Rectal smooth muscle tissue (tissue), 1 donor: ENCODE measurements at regions not wholly inside any gene's neighbourhood (a gene's known extent, or its start where the extent isn't known, plus 50 kb on each side); places are given as distances from the start of the nearest gene placed in this dataset.

Source experiments
- H3K27ac ChIP-seq: one replicate; pipeline ENCODE4 v1.7.0; 2013; ENCODE audit warnings: low read depth, low read length, inconsistent platforms
- H3K27me3 ChIP-seq: one replicate; pipeline ENCODE4 v1.7.0; 2013; ENCODE audit warnings: low read length; ENCODE audit not compliant: control insufficient read depth, insufficient read depth
- H3K36me3 ChIP-seq: one replicate; pipeline ENCODE4 v1.7.0; 2013; ENCODE audit warnings: low read length; ENCODE audit not compliant: control insufficient read depth, insufficient read depth
- H3K4me1 ChIP-seq: one replicate; pipeline ENCODE4 v1.7.0; 2013; ENCODE audit warnings: low read length; ENCODE audit not compliant: control insufficient read depth, insufficient read depth
- H3K4me3 ChIP-seq: one replicate; pipeline ENCODE4 v1.7.0; 2013; ENCODE audit warnings: low read length
- H3K9ac ChIP-seq: one replicate; pipeline ENCODE4 v1.7.0; 2013; ENCODE audit warnings: low read length

DNA sequence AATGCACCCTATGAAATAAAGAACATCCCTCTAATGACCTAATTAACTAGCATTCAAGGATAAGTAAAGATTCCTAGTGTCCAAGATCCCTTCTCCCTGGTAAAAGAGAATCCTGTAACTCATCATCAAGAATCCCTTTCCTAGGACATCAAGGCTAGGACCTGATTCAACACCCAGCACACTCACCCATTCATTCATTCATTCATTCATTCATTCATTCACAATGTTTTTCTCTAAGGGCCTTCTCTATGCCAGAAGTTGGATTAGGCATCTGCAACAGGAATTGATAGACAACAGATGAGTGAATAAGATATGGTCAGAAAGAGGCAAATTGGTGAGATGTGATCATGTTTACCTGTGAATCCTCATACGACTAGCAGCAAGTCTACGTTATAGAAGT lies 126.8 kb downstream of the OSR1 start:
- Histone ChIP-seq H3K4me3 (no peak overlapping the region), H3K36me3 (no peaks in the 10 kb centered on the region), H3K27me3 (no peaks in the 10 kb centered on the region), H3K9ac (no peak overlapping the region), H3K4me1 (no peaks in the 10 kb centered on the region), H3K27ac (no peak overlapping the region)

DNA sequence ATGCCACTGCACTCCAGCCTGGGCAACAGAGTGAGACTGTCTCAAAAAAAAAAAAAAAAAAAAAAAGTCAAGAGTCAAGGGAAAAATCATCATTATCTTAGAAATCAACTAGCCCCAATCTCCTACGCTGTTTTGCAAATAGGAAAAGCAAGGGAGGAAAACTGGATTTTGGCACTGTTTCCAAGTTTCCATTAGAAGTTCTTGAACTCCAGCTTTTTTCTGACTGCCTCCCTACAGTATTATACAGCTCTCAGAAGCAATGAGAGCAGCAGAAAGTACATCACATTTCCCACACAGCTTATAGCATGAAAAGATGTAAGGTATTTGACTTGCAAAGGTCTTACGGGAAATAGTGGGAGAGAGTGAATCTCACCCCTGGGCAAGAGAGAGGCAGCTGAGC lies 127.8 kb downstream of the OSR1 start:
- Histone ChIP-seq H3K36me3 (no peaks in the 10 kb centered on the region), H3K27me3 (no peaks in the 10 kb centered on the region), H3K4me1 (no peaks in the 10 kb centered on the region), H3K9ac (no peak overlapping the region), H3K27ac (no peak overlapping the region), H3K4me3 (no peak overlapping the region)

- H3K36me3 ChIP-seq = no peaks in the 10 kb centered on the region
- no peak overlapping the region for H3K27ac ChIP-seq
- no peaks in the 10 kb centered on the region for H3K4me1 ChIP-seq
- no peaks in the 10 kb centered on the region for H3K27me3 ChIP-seq
- H3K9ac ChIP-seq = no peak overlapping the region
- H3K4me3 ChIP-seq = no peak overlapping the region
Observed at GRCh38 chr2:19228715-19229114, 129.7 kb downstream of the OSR1 start.

GRCh38 chr2:19228181-19228593 lies 130.2 kb downstream of the OSR1 start:
- no peaks in the 10 kb centered on the region for H3K27me3 ChIP-seq
- H3K4me1 ChIP-seq = no peaks in the 10 kb centered on the region
- H3K9ac ChIP-seq = no peak overlapping the region
- H3K36me3 ChIP-seq = no peaks in the 10 kb centered on the region
- H3K27ac ChIP-seq = no peak overlapping the region
- H3K4me3 ChIP-seq = no peak overlapping the region

DNA sequence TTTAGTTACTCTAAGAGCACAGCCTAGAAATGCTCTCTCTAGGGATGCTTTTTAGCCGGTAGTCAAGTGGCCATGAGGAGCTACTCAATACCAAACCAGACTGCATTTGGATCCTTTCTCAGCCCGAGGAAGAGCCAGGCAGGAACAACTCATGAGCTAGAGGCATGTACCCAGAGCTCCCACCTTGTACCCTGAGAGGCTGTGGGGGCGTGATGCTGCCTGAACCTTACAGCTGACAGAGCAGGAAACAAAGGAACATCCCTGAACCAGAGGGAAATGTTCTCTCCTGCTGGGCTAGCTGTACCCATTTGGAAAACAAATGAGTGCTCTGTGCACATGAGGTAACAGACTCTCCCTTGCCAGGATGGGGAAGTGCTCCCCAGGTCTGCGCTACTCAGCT lies 131.6 kb downstream of the OSR1 start:
- Histone ChIP-seq H3K9ac (no peak overlapping the region), H3K36me3 (no peaks in the 10 kb centered on the region), H3K27ac (no peak overlapping the region), H3K4me1 (no peaks in the 10 kb centered on the region), H3K4me3 (no peak overlapping the region), H3K27me3 (no peaks in the 10 kb centered on the region)

DNA sequence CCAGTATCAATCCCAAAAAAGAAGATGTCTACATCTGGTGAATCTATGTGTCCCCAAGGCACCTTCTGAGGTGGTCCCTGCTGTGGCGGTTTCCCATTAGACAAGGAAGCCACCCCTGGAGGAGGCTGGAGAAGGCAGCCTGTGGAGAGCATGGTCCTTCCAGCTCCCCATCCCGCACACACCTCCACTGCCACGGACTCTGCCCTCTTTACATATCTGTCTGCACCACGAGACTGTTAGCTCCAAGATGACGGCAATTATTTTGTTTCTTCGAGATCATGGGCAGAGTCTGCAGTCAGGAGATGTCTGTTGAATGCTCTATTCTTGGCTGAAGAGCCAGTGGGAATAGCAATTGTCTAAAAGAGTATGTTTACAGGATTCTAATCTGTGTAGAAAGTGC lies 132.0 kb downstream of the OSR1 start:
- H3K36me3 ChIP-seq = no peaks in the 10 kb centered on the region
- no peaks in the 10 kb centered on the region for H3K27me3 ChIP-seq
- no peaks in the 10 kb centered on the region for H3K4me1 ChIP-seq
- H3K4me3 ChIP-seq = no peak overlapping the region
- H3K9ac ChIP-seq = no peak overlapping the region
- H3K27ac ChIP-seq = no peak overlapping the region

- H3K27me3 ChIP-seq = no peaks in the 10 kb centered on the region
- H3K27ac ChIP-seq = no peak overlapping the region
- no peak overlapping the region for H3K4me3 ChIP-seq
- H3K4me1 ChIP-seq = no peaks in the 10 kb centered on the region
- no peak overlapping the region for H3K9ac ChIP-seq
- no peaks in the 10 kb centered on the region for H3K36me3 ChIP-seq
Observed at GRCh38 chr2:19225931-19226330, 132.5 kb downstream of the OSR1 start.

- H3K27ac ChIP-seq = no peak overlapping the region
- H3K4me1 ChIP-seq = no peaks in the 10 kb centered on the region
- no peaks in the 10 kb centered on the region for H3K27me3 ChIP-seq
- no peak overlapping the region for H3K9ac ChIP-seq
- no peaks in the 10 kb centered on the region for H3K36me3 ChIP-seq
- H3K4me3 ChIP-seq = no peak overlapping the region
Observed at GRCh38 chr2:19225126-19225525, 133.3 kb downstream of the OSR1 start.

DNA sequence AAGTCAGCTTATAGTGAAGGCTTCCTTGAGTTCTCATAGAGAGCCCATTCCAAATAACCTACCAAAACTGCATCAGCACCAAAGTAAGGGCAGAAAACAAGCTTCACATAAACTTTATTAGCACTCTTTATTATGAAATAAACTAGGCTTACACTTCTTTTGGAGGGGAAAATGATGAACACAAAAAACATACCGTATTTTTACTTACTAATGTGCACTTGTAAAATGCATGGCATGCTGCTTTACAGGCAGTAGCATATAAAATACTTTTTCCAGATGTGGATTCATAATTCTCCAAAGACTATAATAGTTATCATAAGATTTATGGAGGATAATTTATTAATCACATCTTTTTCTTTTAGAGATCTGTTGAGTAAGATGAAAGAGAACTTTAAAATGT lies 133.9 kb downstream of the OSR1 start:
- Histone ChIP-seq H3K36me3 (no peaks in the 10 kb centered on the region), H3K4me1 (no peaks in the 10 kb centered on the region), H3K27me3 (no peaks in the 10 kb centered on the region), H3K9ac (no peak overlapping the region), H3K27ac (no peak overlapping the region), H3K4me3 (no peak overlapping the region)

GRCh38 chr2:19224011-19224410 lies 134.4 kb downstream of the OSR1 start:
- Histone ChIP-seq H3K36me3 (no peaks in the 10 kb centered on the region), H3K4me1 (no peaks in the 10 kb centered on the region), H3K9ac (no peak overlapping the region), H3K27ac (no peak overlapping the region), H3K27me3 (no peaks in the 10 kb centered on the region), H3K4me3 (no peak overlapping the region)

- Histone ChIP-seq H3K36me3 (no peaks in the 10 kb centered on the region), H3K4me3 (no peak overlapping the region), H3K27ac (no peak overlapping the region), H3K27me3 (no peaks in the 10 kb centered on the region), H3K4me1 (no peaks in the 10 kb centered on the region), H3K9ac (no peak overlapping the region)
Observed at GRCh38 chr2:19219060-19219459, 139.4 kb downstream of the OSR1 start.

GRCh38 chr2:19218166-19218565 lies 140.3 kb downstream of the OSR1 start:
- no peaks in the 10 kb centered on the region for H3K27me3 ChIP-seq
- no peak overlapping the region for H3K9ac ChIP-seq

DNA sequence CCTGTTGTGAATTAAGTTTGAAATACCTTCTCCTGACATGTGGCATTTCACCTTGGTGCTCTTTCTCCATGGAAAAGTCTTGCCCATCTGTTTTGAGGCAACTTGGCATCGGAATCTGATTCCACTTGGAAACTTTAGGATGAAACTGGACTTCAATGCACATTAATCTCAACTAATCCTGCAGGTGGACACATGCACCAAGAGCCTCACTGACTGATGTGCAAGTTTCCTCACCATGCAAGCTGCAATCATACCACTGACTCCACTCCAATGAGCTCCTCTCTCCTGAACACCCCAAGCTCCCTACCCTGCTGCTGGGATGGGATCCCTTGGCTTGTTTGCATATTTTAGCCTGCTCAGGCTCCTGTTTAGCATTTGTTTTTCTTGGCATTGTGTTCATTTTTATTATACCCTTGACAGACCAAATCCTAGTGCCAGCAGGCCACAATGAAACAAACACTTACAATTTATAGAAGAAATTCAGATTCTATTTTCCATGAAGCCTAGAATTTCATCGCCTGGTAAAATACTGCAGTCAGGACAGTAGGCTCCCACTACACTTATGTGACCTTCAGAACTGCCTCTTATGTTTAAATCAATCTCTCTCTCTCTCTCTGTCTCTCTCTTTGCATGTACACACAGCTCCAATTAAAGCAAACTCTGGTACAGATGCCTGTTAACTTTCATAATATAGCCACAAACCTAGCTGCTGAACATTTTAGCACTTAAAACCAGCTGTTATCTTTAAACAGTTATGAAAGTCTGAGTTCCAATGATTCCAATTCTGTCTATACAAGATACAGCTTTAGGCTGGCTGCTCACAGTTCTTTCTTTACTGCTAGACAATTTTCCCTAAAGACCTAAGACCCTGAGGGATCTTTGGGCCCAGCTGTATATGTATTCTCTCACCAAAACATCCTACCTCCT lies 141.5 kb downstream of the OSR1 start:
- Histone ChIP-seq H3K4me3 (no peak overlapping the region), H3K4me1 (no peaks in the 10 kb centered on the region), H3K36me3 (no peaks in the 10 kb centered on the region), H3K27ac (no peak overlapping the region), H3K27me3 (no peaks in the 10 kb centered on the region), H3K9ac (no peak overlapping the region)

More at GRCh38 chr2:19218166-19218565, 140.3 kb downstream of the OSR1 start:
- no peaks in the 10 kb centered on the region for H3K36me3 ChIP-seq
- H3K4me3 ChIP-seq = no peak overlapping the region
- H3K4me1 ChIP-seq = no peaks in the 10 kb centered on the region
- no peak overlapping the region for H3K27ac ChIP-seq
